GM19324 (cell line): ENCODE measurements at regions not wholly inside any gene's neighbourhood (a gene's known extent, or its start where the extent isn't known, plus 50 kb on each side); places are given as distances from the start of the nearest gene placed in this dataset.
"Not testable (repeated sequence)": the region's sequence is repeated elsewhere in the genome, so short reads cannot be mapped to it uniquely, and the experiment has no call there.

Experiments
- ATAC-seq: cut with Tn5 transposase; IDR thresholded peaks from one replicate; pipeline ENCODE4 v1.9.1; 2021; ENCODE audit warnings: mild to moderate bottlenecking, moderate library complexity; ENCODE audit not compliant: unreplicated experiment, low FRiP score

- ATAC-seq, result no peak
Observed at GRCh38 chr18:78420116-78420515, 559.5 kb upstream of the SALL3 start.

DNA sequence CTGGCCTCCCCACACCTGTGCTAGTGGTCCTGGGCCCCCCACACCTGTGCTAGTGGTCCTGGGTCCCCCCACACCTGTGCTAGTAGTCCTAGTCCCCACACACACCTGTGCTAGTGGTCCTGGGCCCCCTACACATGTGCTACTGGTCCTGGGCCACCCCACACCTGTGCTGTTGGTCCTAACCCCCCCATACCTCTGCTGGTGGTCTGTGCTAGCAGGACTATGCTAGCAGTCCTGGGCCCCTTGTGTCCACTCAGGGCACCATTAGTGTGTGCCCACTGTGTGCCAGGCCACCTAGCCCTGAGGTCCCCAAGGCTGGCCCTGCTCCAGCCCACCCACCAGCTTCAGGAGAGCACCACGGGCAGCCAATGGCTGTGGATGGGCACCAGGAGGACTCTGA is 558.2 kb upstream of the SALL3 start:
- ATAC-seq, result no peak

GRCh38 chr18:78422336-78422735 is 557.3 kb upstream of the SALL3 start:
- no peak for ATAC-seq

DNA sequence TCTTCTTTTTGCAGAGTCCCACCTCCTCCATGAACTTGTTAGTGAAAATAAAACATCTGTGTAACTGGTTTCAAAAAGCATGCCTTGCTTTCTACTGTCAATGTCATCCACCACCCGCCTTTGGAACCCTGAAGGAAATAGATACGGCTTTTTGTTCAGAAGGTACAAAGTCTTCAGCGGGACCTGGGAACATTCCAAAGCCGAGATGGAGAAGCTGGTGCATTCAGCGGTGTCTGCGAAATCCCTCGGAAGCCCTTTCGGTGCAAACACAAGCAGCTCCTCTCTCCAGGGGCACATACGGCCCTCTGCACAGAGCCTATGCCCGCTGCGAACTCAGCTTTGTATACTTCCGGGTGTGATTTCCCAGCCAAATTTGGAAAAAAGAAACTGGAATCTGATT is 555.8 kb upstream of the SALL3 start:
- ATAC-seq, result no peak

- no peak for ATAC-seq
Observed at GRCh38 chr18:78424403-78425018, 555.1 kb upstream of the SALL3 start.

DNA sequence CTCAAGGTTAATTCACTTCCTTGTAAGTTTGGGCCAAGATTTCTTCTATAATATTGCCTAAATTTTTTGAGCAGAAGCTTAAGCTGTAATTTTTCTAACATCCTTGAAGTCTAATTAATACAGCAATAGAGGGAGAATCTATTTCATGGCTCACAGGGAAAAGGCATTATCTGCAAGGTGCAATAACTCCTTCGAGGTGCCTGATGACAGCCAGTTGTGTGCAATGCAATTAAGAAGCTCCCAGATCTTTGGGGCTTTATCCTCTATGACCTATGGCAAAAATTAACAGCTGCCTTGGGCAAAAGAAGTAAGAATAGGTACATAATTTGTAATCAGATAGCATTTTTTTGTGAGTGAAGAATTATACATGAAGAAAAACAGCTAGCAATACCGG is 554.6 kb upstream of the SALL3 start:
- ATAC-seq, result no peak

GRCh38 chr18:78427081-78427480 is 552.5 kb upstream of the SALL3 start:
- ATAC-seq, result no peak

GRCh38 chr18:78429127-78430108 is 550.2 kb upstream of the SALL3 start:
- ATAC-seq, result no peak

DNA sequence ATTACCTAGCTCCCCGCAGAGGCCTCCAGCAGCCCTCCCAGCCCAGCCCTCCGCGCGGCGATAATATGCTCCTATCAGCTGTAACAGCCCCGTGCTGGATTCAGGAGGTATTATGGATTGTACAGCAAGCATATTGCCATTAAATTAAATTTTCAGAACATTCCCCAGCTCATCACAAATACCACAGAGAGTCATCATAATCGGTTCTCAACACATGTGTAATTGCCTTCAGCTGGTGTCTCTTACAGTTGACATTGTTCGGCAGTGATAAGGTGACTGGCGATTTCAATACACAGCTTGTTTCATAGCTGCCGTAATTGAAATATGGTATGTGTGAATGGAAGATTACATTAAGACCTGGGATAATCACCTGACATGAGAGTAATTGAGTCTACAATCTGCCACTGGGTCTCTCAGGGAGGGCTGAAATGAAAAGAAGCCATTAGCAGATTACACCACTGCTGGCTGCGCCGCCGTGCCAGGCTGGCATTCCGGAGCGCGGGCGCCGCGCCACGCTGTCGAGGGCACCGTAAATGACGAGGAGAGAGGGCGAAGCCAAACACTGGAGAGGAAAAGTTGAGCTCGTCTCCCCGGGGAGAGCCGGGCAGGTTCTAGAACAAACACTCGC is 549.4 kb upstream of the SALL3 start:
- no peak for ATAC-seq

DNA sequence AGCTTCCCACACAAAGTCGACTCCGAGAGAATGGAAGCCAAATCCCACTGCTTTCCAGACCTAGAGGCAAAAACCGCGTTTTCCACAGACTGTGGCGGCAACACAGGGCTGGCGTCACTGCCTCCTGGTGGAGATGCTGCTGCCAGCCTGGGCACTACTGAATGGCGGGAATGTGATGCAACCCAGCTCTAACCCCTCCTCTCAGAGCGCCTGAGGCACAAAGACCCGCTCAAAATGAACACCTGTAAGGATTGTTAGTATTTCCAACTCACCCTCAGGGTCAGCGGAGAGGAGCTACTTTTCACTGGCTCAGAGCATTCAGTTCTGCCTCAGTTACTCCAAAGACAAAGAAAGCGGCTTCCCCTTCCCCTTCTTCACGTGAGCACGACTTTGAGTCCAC is 548.0 kb upstream of the SALL3 start:
- ATAC-seq, result no peak

DNA sequence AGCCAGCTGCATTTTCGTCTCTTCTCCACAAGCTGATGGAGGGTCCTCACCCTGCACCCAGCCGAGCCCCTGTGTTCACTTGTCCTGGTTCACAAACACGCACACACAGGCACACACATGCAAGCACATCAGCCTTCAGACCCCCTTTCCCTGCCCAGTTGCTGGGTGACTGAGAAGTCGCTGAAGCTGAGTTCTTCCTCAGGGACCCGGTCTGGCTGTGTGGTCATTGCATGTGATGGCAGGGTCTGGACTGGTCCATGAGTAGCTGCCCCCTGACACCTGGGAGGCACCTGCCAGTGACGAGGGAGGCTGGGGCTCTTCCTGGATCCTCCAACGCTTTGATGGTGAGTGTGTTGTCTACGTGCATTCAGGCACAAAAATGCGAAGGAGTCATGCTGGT is 546.1 kb upstream of the SALL3 start:
- no peak for ATAC-seq

DNA sequence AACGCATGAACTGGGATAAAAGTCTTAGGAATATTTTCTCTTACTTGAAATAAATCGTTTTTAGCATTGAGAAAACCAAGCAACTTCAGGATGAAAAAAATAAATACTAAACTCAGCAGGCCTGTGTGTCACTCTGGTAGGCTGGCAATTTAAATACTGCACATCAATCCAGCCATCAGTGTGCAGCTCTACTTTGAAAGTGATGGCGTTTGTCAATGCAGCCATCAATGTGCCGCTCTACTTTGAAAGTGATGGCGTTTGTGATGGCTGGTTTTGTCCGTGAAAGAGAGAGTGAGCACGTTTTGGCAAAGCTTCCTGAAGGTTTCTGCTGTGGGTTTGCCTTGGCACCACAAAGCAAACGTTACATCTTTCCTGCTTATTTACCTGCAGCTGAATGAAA is 543.5 kb upstream of the SALL3 start:
- no peak for ATAC-seq

GRCh38 chr18:78438235-78438634 is 541.4 kb upstream of the SALL3 start:
- not testable (repeated sequence) for ATAC-seq

DNA sequence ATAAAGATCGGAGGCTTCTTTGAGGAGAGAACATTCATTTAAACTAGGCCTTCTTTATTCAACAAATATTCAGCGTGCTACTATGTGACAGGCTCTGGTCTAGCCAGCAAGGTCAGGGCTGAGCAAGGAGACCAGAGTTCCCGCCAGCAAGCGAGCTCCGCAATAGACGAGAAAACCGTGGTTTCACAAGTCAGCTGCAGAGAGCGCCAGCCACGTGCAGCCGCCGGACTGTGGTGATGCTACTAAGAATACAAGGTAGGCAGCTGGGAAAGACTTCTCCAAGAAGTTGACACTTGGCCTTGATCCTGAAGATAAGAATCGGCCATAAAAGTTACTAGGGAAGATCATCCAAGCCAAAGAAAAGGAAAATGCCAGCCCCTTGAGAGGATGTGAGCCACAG is 533.7 kb upstream of the SALL3 start:
- ATAC-seq, result no peak

DNA sequence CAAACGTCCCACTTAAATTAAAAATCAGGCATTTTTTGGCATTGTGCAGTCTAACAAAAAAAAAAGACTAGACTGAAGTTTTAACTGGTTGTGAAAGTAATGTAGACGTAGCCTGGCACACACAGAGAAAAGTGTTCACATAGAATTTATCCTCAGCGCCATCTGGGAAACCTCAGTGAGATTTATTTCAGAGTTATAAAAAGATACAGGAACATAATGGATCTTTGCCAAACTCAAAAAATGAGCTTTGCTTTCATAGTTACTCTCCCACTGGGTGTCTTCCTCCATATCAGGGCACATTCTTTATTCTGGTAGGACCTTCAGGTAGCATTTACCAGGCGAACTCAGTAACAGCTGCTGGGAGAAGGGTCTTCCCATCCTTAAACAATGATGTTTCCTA is 532.4 kb upstream of the SALL3 start:
- no peak for ATAC-seq

DNA sequence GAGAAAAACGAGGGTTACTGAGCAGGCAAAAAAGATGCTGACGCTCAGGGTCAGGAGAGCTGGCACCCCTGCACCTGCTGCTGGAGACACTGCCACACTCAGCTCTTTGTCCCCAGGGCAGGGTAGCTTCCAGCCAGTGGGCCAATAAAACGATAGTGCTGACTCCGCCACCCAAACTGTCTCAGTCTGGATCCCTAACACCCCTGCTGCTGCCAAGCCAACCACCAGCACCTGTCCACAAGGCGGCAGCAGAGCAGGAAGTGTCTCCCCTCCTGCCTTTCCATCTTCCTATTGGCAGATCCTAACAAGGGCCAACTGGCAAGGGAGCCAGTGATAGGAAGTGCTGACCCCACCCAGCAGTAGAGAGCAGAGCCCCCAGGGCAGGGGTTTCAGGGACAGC is 531.5 kb upstream of the SALL3 start:
- no peak for ATAC-seq

DNA sequence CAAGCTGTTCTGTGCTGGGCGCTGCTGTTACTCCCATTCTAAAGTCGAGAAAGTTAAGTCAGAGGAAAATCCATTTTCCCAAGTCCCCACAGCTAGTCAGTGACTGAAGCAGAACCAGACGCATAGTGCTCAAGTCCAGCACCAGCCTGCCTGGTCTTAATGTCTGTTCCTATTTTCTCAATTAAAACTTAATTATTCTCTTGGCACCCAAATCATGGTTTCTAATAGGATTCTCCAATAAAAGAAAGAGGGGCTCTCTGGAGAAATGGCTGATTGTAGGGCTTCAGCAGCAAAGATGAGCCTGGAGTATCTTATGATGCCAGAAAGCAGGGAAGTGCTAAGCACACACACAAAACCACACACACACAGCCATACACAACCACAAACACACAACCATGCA is 531.0 kb upstream of the SALL3 start:
- no peak for ATAC-seq

- ATAC-seq, result no peak
Observed at GRCh38 chr18:78454221-78454620, 525.4 kb upstream of the SALL3 start.

GRCh38 chr18:78455386-78455785 is 524.2 kb upstream of the SALL3 start:
- no peak for ATAC-seq

GRCh38 chr18:78457011-78457410 is 522.6 kb upstream of the SALL3 start:
- ATAC-seq, result no peak

DNA sequence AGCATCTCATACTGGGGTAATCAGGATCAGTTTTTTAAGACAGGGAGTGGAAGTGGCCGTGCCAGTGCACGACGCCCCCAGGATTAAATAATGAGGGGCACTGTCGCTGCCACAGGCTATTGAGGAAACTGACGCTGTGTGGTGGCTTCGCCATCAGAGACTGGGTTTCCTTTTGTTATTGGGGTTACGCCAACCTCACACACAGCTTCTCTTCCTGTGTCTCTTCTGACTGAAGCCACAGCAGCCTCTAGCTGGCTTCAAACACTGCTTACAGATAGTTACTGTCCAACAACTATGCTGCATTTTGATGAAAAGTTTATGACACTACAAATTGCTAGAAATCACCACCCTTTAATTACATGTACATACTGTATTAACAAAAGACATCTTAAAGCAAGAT is 521.9 kb upstream of the SALL3 start:
- ATAC-seq, result no peak

GRCh38 chr18:78458356-78458755 is 521.3 kb upstream of the SALL3 start:
- no peak for ATAC-seq
